GM19452 (cell line): ENCODE measurements at regions not wholly inside any gene's neighbourhood (a gene's known extent, or its start where the extent isn't known, plus 50 kb on each side); places are given as distances from the start of the nearest gene placed in this dataset.
"Not testable (repeated sequence)": the region's sequence is repeated elsewhere in the genome, so short reads cannot be mapped to it uniquely, and the experiment has no call there.

Source experiments
- ATAC-seq: cut with Tn5 transposase; IDR thresholded peaks from one replicate; pipeline ENCODE4 v1.9.1; 2021; ENCODE audit not compliant: unreplicated experiment

- ATAC-seq = not testable (repeated sequence)
Observed at GRCh38 chr16:18152832-18153231, 183.7 kb downstream of the NPIPA8 start.

GRCh38 chr16:18148132-18148531, 188.4 kb downstream of the NPIPA8 start:
- ATAC-seq = not testable (repeated sequence)

- not testable (repeated sequence) for ATAC-seq
Observed at GRCh38 chr16:18146601-18147142, 189.9 kb downstream of the NPIPA8 start.

- not testable (repeated sequence) for ATAC-seq
Observed at GRCh38 chr16:18142066-18142465, 194.5 kb downstream of the NPIPA8 start.

- not testable (repeated sequence) for ATAC-seq
Observed at GRCh38 chr16:18136288-18136687, 200.2 kb downstream of the NPIPA8 start.

- not testable (repeated sequence) for ATAC-seq
Observed at GRCh38 chr16:18135024-18135423, 201.5 kb downstream of the NPIPA8 start.

- ATAC-seq = not testable (repeated sequence)
Observed at GRCh38 chr16:18131587-18131986, 204.9 kb downstream of the NPIPA8 start.

GRCh38 chr16:18130478-18131120, 205.9 kb downstream of the NPIPA8 start:
- ATAC-seq = not testable (repeated sequence)

- ATAC-seq = not testable (repeated sequence)
Observed at GRCh38 chr16:18127033-18127432, 209.5 kb downstream of the NPIPA8 start.

- ATAC-seq = not testable (repeated sequence)
Observed at GRCh38 chr16:18119092-18119491, 217.4 kb downstream of the NPIPA8 start.

GRCh38 chr16:18118684-18119083, 217.9 kb downstream of the NPIPA8 start:
- not testable (repeated sequence) for ATAC-seq

- not testable (repeated sequence) for ATAC-seq
Observed at GRCh38 chr16:18118071-18118470, 218.5 kb downstream of the NPIPA8 start.

- ATAC-seq = not testable (repeated sequence)
Observed at GRCh38 chr16:18104412-18104811, 232.1 kb downstream of the NPIPA8 start.

- ATAC-seq = not testable (repeated sequence)
Observed at GRCh38 chr16:18101077-18101476, 235.5 kb downstream of the NPIPA8 start.

- ATAC-seq = not testable (repeated sequence)
Observed at GRCh38 chr16:18092605-18093004, 243.9 kb downstream of the NPIPA8 start.

- ATAC-seq = not testable (repeated sequence)
Observed at GRCh38 chr16:18080658-18081363, 255.7 kb downstream of the NPIPA8 start.

GRCh38 chr16:18077910-18078309, 258.6 kb downstream of the NPIPA8 start:
- ATAC-seq = not testable (repeated sequence)

- ATAC-seq = no peak
Observed at GRCh38 chr16:18072161-18072560, 264.4 kb downstream of the NPIPA8 start.

GRCh38 chr16:18069683-18070082, 266.9 kb downstream of the NPIPA8 start:
- no peak for ATAC-seq

GRCh38 chr16:18068477-18068876, 268.1 kb downstream of the NPIPA8 start:
- no peak for ATAC-seq

GRCh38 chr16:18062713-18063112, 273.8 kb downstream of the NPIPA8 start:
- no peak for ATAC-seq

- no peak for ATAC-seq
Observed at GRCh38 chr16:18060351-18060750, 276.2 kb downstream of the NPIPA8 start.
